Aorta (tissue), 5 donors: ENCODE measurements at regions not wholly inside any gene's neighbourhood (a gene's known extent, or its start where the extent isn't known, plus 50 kb on each side); places are given as distances from the start of the nearest gene placed in this dataset.

Experiments
- ATAC-seq: fragments of 200-7000 bp; cut with Tn5 transposase; one replicate; pipeline ENCODE4 v1.9.1; 2022; ENCODE audit warnings: moderate library complexity; ENCODE audit not compliant: low FRiP score
- DNase-seq, 2 donors: peaks; one replicate each; pipeline ENCODE4 v3.0.0-alpha.2; 2020
- H3K27ac ChIP-seq, 2 donors: one replicate each; pipeline ENCODE4 v1.5.1; 2013; ENCODE audit warnings: low read length in 2 of 2, mild to moderate bottlenecking in 2 of 2, moderate library complexity in 2 of 2, control low read depth in 1 of 2, inconsistent platforms in 1 of 2, low read depth in 1 of 2
- H3K27me3 ChIP-seq, 2 donors: one replicate each; pipeline ENCODE4 v1.6.1; 2013; ENCODE audit warnings: control low read depth in 1 of 2, low read length in 1 of 2, mild to moderate bottlenecking in 1 of 2, moderate library complexity in 1 of 2; ENCODE audit not compliant: insufficient read depth in 2 of 2, control insufficient read depth in 1 of 2
- H3K36me3 ChIP-seq, 2 donors: one replicate each; pipeline ENCODE4 v1.6.1; 2013; ENCODE audit warnings: control low read depth in 1 of 2, low read length in 1 of 2, mild to moderate bottlenecking in 1 of 2; ENCODE audit not compliant: insufficient read depth in 2 of 2, control insufficient read depth in 1 of 2
- H3K4me1 ChIP-seq, 2 donors: one replicate each; pipeline ENCODE4 v1.6.1; 2013; ENCODE audit warnings: low read length in 2 of 2, control low read depth in 1 of 2, mild to moderate bottlenecking in 1 of 2, moderate library complexity in 1 of 2; ENCODE audit not compliant: insufficient read depth in 2 of 2, control insufficient read depth in 1 of 2
- H3K4me3 ChIP-seq, 2 donors: one replicate each; pipeline ENCODE4 v1.5.1; 2013; ENCODE audit warnings: low read length in 2 of 2, control low read depth in 1 of 2, mild to moderate bottlenecking in 1 of 2
- H3K9me3 ChIP-seq: one replicate; pipeline ENCODE4 v1.6.1; 2013; ENCODE audit warnings: mild to moderate bottlenecking, low read length; ENCODE audit not compliant: control insufficient read depth
- WGBS, 2 donors: extraction: QIAGEN DNeasy Blood & Tissue Kit; methylation state at CpG; one replicate each; pipeline ENCODE4 v1.1.7; 2013; 5-methylcytosine and 5-hydroxymethylcytosine counted together
- intact Hi-C, 2 donors: fragments of 100-400 bp; cut with DNase I; formaldehyde crosslinking; loops; one replicate each; pipeline versions ENCODE4 v1.14.2 to v1.15.0; 2022
- donor health status: healthy with polysubstance abuse.
- donor health status: Bipolar disorder and iron deficiency.
- donor health status: DM: no; HTN: no; CAD: no.
- donor health status: DM: no; HTN: no; CAD: no.
- donor health status: DM: yes; HTN: yes; CAD: no.

DNA sequence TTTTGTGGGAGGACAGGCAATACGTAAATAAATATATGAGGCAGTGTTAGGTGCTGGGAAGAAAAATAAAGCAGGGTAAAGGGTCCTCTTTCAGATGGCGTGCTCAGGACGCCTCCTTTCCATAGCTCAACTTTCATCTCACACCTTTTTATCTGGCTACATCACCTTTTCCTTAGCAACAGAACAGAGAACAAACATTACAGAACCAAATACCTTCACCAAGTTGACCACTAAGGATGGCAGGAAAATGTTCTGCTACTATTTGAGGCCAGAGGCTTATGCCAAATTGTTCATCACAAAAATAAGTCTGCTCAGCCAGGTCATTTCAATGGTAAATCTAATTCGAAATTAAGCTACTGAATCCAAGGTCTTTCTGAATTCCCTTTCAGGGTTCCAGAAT is 149.2 kb upstream of the C1orf21 start:
- Histone ChIP-seq H3K27me3 (no peaks in the 10 kb centered on the region), H3K27ac (no peak overlapping the region), H3K4me1 (no peaks in the 10 kb centered on the region), H3K9me3 (no peaks in the 10 kb centered on the region), H3K36me3 (no peaks in the 10 kb centered on the region), H3K4me3 (no peak overlapping the region)
- WGBS, 2 donors: 68 to 80% methylated on average over 4 of the region's 4 CpGs
- intact Hi-C loops: no loop called here
- no peak for ATAC-seq
- DNase-seq: no peak

DNA sequence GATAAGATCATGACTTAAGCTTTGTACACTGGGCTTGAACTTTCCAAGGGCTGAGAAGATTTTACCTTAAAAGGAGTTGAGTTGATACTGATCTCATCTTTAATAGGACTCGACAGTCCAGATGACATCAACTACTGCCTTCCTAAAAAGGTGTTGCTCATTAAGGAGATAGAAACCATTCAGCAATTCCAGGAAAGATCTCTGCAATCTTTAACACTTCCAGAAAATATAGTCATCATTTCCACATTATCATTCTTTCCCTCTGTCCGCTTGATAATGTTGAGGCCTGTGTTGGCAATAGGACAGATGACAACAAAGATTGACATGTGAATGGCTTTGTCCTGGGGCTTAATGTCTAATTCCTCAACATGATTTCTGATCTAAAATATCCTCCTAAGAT is 145.4 kb upstream of the C1orf21 start:
- Histone ChIP-seq H3K36me3 (no peaks in the 10 kb centered on the region), H3K27me3 (no peaks in the 10 kb centered on the region), H3K27ac (no peak overlapping the region), H3K4me1 (no peaks in the 10 kb centered on the region), H3K4me3 (no peak overlapping the region), H3K9me3 (no peaks in the 10 kb centered on the region)
- intact Hi-C loops: loop anchor here in 1 of 2 donors (10.0 kb wide), 2 partner anchors 143 to 323 kb away; partner anchors contain the start of gene C1orf21
- DNase-seq: no peak
- no peak for ATAC-seq
- WGBS, 2 donors: 89 to 92% methylated on average over 2 of the region's 2 CpGs

DNA sequence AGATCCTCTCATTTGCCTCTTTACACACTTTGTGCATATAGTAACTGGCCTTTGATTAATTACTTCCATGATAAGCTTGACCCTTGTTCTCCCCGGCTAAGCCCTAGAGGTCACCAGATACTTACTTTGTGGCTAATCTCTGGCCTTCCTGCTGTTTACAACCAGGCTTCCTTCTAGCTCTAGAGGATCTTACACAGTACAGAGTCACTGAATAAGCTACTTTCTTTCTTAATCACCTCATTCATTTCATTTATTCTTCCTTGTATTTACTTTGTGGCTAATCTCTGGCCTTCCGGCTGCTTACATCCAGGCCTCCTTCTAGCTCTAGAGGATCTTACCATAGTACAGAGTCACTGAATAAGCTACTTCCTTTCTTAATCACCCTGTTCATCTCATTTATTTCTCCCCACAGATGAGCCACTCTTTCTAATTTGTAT is 144.3 kb upstream of the C1orf21 start:
- Histone ChIP-seq H3K4me1 (no peaks in the 10 kb centered on the region), H3K27ac (no peak overlapping the region), H3K4me3 (no peak overlapping the region), H3K36me3 (no peaks in the 10 kb centered on the region), H3K27me3 (no peaks in the 10 kb centered on the region), H3K9me3 (no peaks in the 10 kb centered on the region)
- WGBS, 2 donors: 88 to 90% methylated on average over 2 of the region's 2 CpGs
- intact Hi-C loops: loop anchor here in 1 of 2 donors (10.0 kb wide), 2 partner anchors 142 to 322 kb away; partner anchors contain the start of gene C1orf21
- ATAC-seq (peak; percentile 50), DNase-seq (no peak)

DNA sequence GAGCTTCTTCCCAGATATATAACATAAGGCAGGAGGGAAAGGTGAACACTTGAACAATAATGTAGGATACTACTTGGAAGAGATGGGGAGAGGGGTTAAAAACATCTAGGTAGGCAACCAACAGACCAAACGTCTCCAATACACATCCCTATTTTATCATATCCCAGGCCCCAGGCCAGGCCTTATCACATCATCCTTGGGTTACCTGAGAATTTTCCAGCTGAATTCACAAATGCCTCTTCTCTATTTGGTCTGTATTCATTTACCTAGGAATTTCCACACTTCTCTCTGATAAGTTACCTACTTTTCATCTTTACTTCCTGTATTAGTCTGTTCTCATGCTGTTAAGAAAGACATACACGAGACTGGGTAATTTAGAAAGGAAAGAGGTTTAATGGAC is 141.9 kb upstream of the C1orf21 start:
- no peak overlapping the region for H3K27ac ChIP-seq
- no peaks in the 10 kb centered on the region for H3K36me3 ChIP-seq
- H3K9me3 ChIP-seq: no peaks in the 10 kb centered on the region
- intact Hi-C loops: loop anchor here in 1 of 2 donors (10.0 kb wide), 2 partner anchors 140 to 320 kb away; partner anchors contain the start of gene C1orf21
- no peak overlapping the region for H3K4me3 ChIP-seq
- 91 to 92% methylated on average over 2 of the region's 2 CpGs for WGBS, 2 donors
- H3K4me1 ChIP-seq: no peaks in the 10 kb centered on the region
- DNase-seq (no peak), ATAC-seq (no peak)
- H3K27me3 ChIP-seq: no peaks in the 10 kb centered on the region

DNA sequence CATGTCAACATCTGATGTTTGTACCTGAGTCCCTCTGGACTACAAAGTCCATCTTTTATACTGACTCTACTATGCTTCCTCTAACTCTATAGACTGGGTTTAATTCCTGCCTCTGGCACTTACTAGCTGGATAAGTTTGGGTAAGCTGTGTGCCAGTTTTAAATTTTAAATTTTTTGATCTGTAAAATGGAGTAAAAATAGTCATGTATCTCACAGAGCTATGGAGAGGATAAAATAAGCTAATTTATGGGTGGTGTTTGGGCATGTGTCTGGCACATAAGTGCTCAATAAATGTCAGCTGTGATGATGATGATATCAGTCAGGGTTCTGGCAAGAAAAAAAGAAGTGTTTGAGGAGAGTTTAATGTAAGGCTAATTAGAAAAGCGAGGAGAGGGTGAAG is 139.2 kb upstream of the C1orf21 start:
- ATAC-seq: no peak
- intact Hi-C loops: loop anchor here in 1 of 2 donors (10.0 kb wide), 2 partner anchors 137 to 317 kb away; partner anchors contain the start of gene C1orf21
- Histone ChIP-seq H3K4me1 (no peaks in the 10 kb centered on the region), H3K9me3 (no peaks in the 10 kb centered on the region), H3K36me3 (no peaks in the 10 kb centered on the region), H3K27me3 (no peaks in the 10 kb centered on the region), H3K27ac (no peak overlapping the region), H3K4me3 (no peak overlapping the region)
- no peak for DNase-seq
- 88 to 94% methylated on average over 1 of the region's 1 CpG for WGBS, 2 donors

DNA sequence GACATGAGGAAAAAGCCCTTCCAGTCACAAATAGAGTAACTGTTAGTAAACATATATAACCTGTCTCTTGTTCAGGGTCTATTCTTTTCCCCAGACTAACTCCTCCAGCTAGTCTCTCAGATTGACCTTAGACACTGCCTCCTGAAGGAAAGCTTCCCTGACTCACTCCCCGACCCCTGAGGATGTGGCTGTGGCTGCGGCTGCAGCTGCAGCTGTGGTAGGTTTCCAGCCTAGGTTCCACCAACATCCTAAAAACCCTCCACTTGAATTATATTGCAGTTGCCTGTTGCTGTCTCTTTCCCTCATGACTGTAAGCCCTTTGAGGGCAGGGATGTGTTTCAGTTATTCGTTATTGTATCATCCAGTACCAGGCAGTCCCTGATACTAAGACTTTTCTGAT is 132.9 kb upstream of the C1orf21 start:
- Histone ChIP-seq H3K27ac (no peak overlapping the region), H3K36me3 (no peaks in the 10 kb centered on the region)

DNA sequence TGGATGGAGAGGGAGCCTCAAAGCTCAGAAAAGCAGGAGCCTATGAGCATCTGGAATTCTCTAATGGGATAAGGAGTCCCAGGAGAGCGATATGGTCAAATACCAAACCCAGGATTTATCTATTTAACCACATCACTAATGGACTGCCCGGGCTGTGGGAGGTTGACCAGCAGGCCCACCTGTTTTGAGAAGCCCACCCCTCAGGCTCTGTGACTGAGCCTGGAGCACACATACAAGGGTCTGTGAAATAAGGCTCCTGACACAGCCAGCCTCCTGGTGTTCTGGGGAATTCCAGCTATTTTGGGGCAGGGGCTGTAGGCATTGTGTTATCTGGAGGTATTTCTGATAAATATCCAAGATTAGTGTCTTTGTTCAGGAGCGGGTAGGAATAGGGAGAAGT is 132.0 kb upstream of the C1orf21 start:
- ATAC-seq: no peak
- DNase-seq: no peak
- Histone ChIP-seq H3K27ac (no peak overlapping the region), H3K4me3 (no peak overlapping the region), H3K27me3 (peaks cover 0 to 1% of the 10 kb centered on the region in 2 donors), H3K4me1 (no peaks in the 10 kb centered on the region), H3K9me3 (no peaks in the 10 kb centered on the region), H3K36me3 (no peaks in the 10 kb centered on the region)
- 75 to 89% methylated on average over 3 of the region's 3 CpGs for WGBS, 2 donors
- intact Hi-C loops: no loop called here

More for the DNA sequence above, 132.9 kb upstream of the C1orf21 start:
- peaks cover 0 to 1% of the 10 kb centered on the region in 2 donors for H3K27me3 ChIP-seq
- WGBS, 2 donors: 96 to 97% methylated on average over 3 of the region's 3 CpGs
- H3K9me3 ChIP-seq: no peaks in the 10 kb centered on the region
- ATAC-seq: no peak
- no peak for DNase-seq
- intact Hi-C loops: no loop called here
- no peak overlapping the region for H3K4me3 ChIP-seq
- H3K4me1 ChIP-seq: no peaks in the 10 kb centered on the region

DNA sequence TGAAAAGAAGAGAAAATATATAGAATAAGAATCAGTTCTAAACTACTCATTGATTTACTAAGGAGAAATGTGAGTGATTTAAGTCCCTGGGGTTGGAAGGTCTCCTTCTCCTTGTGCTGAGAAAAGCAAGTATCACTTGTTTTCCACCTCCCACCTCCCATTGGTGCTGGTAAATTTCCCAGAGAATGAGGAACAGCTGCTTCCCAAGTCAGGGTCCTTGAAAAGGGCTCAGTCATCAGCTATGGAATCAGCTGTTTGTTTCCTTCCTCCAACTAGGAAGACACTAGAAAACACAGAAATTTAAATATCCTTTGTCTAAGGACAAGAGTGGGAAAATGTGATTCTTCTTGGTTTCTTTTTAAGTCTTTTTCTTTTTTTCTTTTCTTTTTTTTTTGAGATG is 131.3 kb upstream of the C1orf21 start:
- H3K9me3 ChIP-seq: no peaks in the 10 kb centered on the region
- intact Hi-C loops: no loop called here

DNA sequence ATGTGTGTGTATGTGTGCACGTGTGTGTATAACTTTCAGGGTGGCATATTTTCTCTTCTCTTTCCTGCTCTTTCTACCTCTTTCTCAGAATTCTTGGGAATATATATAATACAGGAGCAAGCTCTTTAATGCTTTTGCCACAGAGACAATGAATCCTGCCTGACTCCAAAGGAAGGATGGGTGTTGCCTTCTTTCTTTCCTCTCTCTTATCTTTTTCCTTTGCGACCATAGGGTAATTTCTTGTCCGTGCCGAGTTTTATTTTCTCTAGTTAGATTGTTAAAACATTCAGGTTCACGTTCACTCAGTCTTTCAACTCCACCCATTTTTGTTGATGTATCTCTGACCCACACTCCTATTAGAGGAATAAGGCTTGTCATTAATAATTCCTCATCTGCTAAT is 129.0 kb upstream of the C1orf21 start:
- no peak overlapping the region for H3K27ac ChIP-seq
- 74 to 80% methylated on average over 5 of the region's 5 CpGs for WGBS, 2 donors
- H3K9me3 ChIP-seq: no peaks in the 10 kb centered on the region
- H3K4me3 ChIP-seq: no peak overlapping the region
- no peaks in the 10 kb centered on the region for H3K4me1 ChIP-seq
- ATAC-seq (no peak), DNase-seq (no peak)
- no peaks in the 10 kb centered on the region for H3K36me3 ChIP-seq
- H3K27me3 ChIP-seq: peaks cover 0 to 1% of the 10 kb centered on the region in 2 donors
- intact Hi-C loops: no loop called here

More for the DNA sequence above, 131.3 kb upstream of the C1orf21 start:
- DNase-seq (no peak), ATAC-seq (no peak)
- Histone ChIP-seq H3K36me3 (no peaks in the 10 kb centered on the region), H3K27me3 (peaks cover 0 to 1% of the 10 kb centered on the region in 2 donors), H3K4me3 (no peak overlapping the region), H3K27ac (no peak overlapping the region), H3K4me1 (no peaks in the 10 kb centered on the region)
